ENCODE measurements at regions not wholly inside any gene's neighbourhood (a gene's known extent, or its start where the extent isn't known, plus 50 kb on each side); places are given as distances from the start of the nearest gene placed in this dataset.

- TF ChIP-seq CTCF (IDR thresholded peaks at IDR 0.05; ENCODE audit: low read depth, low read length): no peak
- TF ChIP-seq EZH2phosphoT487 (IDR thresholded peaks at IDR 0.05; ENCODE audit: low read depth): no peak
Observed at GRCh38 chr20:21018576-21018975, 87.6 kb downstream of the LINC00237 start.
